ENCODE measurements at regions not wholly inside any gene's neighbourhood (a gene's known extent, or its start where the extent isn't known, plus 50 kb on each side); places are given as distances from the start of the nearest gene placed in this dataset.
"Not testable (repeated sequence)": the region's sequence is repeated elsewhere in the genome, so short reads cannot be mapped to it uniquely, and the experiment has no call there.

- Histone ChIP-seq H3K4me3 (no peak overlapping the region), H3K4me1 (no peaks in the 10 kb centered on the region), H3K9ac (no peak overlapping the region), H3K9me3 (replicated peaks in 1 of 11) (no peaks in the 10 kb centered on the region), H3K27me3 (no peaks in the 10 kb centered on the region), H3K4me2 (no peak overlapping the region), H3K27ac (no peak overlapping the region), H4K20me1 (no peaks in the 10 kb centered on the region), H3K36me3 (no peaks in the 10 kb centered on the region)
- no peak for TF ChIP-seq Cebpa-rat (IDR thresholded peaks at IDR 0.05)
These were observed 67.9 kb upstream of the BMP5 start for GRCh38 chr6:55943329-55943728.

- Histone ChIP-seq H3K4me3 (no peak overlapping the region), H4K20me1 (no peaks in the 10 kb centered on the region), H3K9ac (no peak overlapping the region), H3K4me1 (no peaks in the 10 kb centered on the region), H3K9me3 (replicated peaks in 1 of 11) (no peaks in the 10 kb centered on the region), H3K27me3 (no peaks in the 10 kb centered on the region), H3K4me2 (no peak overlapping the region), H3K27ac (no peak overlapping the region), H3K36me3 (no peaks in the 10 kb centered on the region)
- no peak for TF ChIP-seq Cebpa-rat (IDR thresholded peaks at IDR 0.05)
These were observed 66.3 kb upstream of the BMP5 start for GRCh38 chr6:55941702-55942101.

GRCh38 chr6:55937951-55938690 is 62.7 kb upstream of the BMP5 start:
- no peaks in the 10 kb centered on the region for H3K27me3 ChIP-seq
- no peak overlapping the region for H3K9ac ChIP-seq
- H3K4me2 ChIP-seq, result no peak overlapping the region
- H3K4me1 ChIP-seq, result no peaks in the 10 kb centered on the region
- H4K20me1 ChIP-seq, result no peaks in the 10 kb centered on the region
- no peaks in the 10 kb centered on the region for H3K36me3 ChIP-seq
- H3K4me3 ChIP-seq, result no peak overlapping the region
- H3K27ac ChIP-seq, result no peak overlapping the region
- no peak for TF ChIP-seq Cebpa-rat (IDR thresholded peaks at IDR 0.05)
- no peaks in the 10 kb centered on the region for H3K9me3 ChIP-seq (replicated peaks in 1 of 11)

- no peaks in the 10 kb centered on the region for H3K9me3 ChIP-seq (replicated peaks in 1 of 11)
These were observed 62.0 kb upstream of the BMP5 start for GRCh38 chr6:55937261-55937947.

GRCh38 chr6:55931101-55931500 is 55.7 kb upstream of the BMP5 start:
- Histone ChIP-seq H3K4me3 (no peak overlapping the region), H3K4me2 (no peak overlapping the region), H3K9me3 (replicated peaks in 1 of 11) (no peaks in the 10 kb centered on the region), H3K9ac (no peak overlapping the region), H3K27ac (no peak overlapping the region), H3K36me3 (no peaks in the 10 kb centered on the region), H3K4me1 (no peaks in the 10 kb centered on the region), H3K27me3 (no peaks in the 10 kb centered on the region), H4K20me1 (no peaks in the 10 kb centered on the region)
- no peak for TF ChIP-seq Cebpa-rat (IDR thresholded peaks at IDR 0.05)

More at GRCh38 chr6:55937261-55937947, 62.0 kb upstream of the BMP5 start:
- Histone ChIP-seq H4K20me1 (no peaks in the 10 kb centered on the region), H3K4me3 (no peak overlapping the region), H3K9ac (no peak overlapping the region), H3K4me1 (no peaks in the 10 kb centered on the region), H3K27ac (no peak overlapping the region), H3K27me3 (no peaks in the 10 kb centered on the region), H3K4me2 (no peak overlapping the region), H3K36me3 (no peaks in the 10 kb centered on the region)
- TF ChIP-seq Cebpa-rat (IDR thresholded peaks at IDR 0.05), result no peak; a peak in 1 of 22 replicates

- H3K4me1 ChIP-seq; H3K27me3 ChIP-seq; H4K20me1 ChIP-seq; H3K9me3 ChIP-seq (replicated peaks in 1 of 11); H3K27ac ChIP-seq; H3K4me3 ChIP-seq; H3K36me3 ChIP-seq; H3K4me2 ChIP-seq; H3K9ac ChIP-seq: not testable (repeated sequence)
These were observed 52.3 kb upstream of the BMP5 start for GRCh38 chr6:55927713-55928112.

- TF ChIP-seq Cebpa-rat (IDR thresholded peaks at IDR 0.05), result no peak
- no peaks in the 10 kb centered on the region for H3K4me1 ChIP-seq
- no peaks in the 10 kb centered on the region for H4K20me1 ChIP-seq
- no peak overlapping the region for H3K27ac ChIP-seq
- H3K36me3 ChIP-seq, result no peaks in the 10 kb centered on the region
- no peak overlapping the region for H3K4me3 ChIP-seq
- H3K4me2 ChIP-seq, result no peak overlapping the region
- no peak overlapping the region for H3K9ac ChIP-seq
- no peaks in the 10 kb centered on the region for H3K9me3 ChIP-seq (replicated peaks in 1 of 11)
- H3K27me3 ChIP-seq, result no peaks in the 10 kb centered on the region
These were observed 49.9 kb upstream of the BMP5 start for GRCh38 chr6:55925292-55925691.

Data from BLaER1 treated with 17β-estradiol and CSF1 and Interleukin-3, amounts not matched to agents 10 nM and 100 nM (cell line).